ENCODE measurements at regions not wholly inside any gene's neighbourhood (a gene's known extent, or its start where the extent isn't known, plus 50 kb on each side); places are given as distances from the start of the nearest gene placed in this dataset.
"Not testable (repeated sequence)": the region's sequence is repeated elsewhere in the genome, so short reads cannot be mapped to it uniquely, and the experiment has no call there.

DNA sequence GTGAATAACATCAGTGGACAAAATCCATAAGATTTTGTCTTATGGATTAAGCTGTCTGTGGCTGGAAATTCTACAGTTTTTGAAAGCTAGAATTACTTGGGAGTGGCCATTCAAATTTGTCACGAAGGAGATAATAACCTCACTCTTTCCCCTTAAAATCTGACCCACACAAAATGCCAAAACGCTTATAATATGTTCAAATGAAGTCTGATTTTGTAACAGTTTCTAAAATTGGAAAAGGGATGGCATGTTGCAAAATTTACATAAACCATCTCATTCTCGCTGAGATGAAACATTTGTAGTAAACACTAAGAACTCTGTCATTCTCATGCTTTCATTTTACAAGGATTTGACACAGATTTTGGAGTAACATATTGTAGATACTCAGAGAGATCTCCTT lies 112.7 kb downstream of the GJA1 start:
- no peak for DNase-seq (ENCODE audit: low read depth in 2 of 2)

DNA sequence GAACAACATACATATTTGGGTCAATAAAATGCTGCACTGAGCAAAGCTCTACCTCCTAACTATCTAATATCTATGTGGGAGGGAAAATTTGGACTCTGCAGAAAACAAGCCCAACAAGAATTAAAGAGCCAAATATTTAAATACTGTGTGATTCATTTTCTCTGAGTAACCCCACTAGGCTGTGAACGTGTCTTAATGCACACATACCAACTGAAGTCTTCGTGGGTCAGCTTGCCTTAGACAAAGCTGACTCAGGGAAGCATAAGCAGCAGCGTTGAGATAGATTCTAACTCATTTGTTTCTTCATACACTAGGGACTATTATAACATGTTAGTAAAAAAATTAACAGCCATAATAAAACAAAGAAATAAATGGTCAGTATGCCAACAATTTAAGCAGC lies 114.3 kb downstream of the GJA1 start:
- peak; percentile 86 to 87 for DNase-seq (ENCODE audit: low read depth in 2 of 2)

DNA sequence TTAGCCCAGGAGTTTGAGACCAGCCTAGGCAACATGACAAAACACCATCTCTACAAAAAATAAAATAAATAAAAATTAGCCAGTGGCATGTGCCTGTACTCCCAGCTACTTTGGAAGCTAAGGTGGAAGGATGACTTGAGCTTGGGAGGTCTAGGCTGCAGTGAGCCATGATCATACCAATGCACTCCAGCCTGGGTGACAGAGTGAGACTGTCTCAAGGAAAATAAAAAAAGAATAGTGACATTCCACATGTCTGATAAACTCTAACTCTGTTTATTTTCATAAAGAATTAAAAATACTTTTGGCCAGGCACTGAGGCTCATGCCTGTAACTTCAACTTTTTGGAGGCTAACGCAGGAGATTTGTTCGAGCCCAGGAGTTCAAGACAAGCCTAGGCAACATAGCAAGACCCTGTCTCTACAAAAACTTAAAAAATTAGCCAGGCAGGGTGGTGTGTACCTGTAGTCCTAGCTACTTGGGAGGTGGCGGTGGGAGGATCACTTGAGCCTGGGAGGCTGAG lies 115.1 kb downstream of the GJA1 start:
- no peak for DNase-seq (ENCODE audit: low read depth in 2 of 2)

DNA sequence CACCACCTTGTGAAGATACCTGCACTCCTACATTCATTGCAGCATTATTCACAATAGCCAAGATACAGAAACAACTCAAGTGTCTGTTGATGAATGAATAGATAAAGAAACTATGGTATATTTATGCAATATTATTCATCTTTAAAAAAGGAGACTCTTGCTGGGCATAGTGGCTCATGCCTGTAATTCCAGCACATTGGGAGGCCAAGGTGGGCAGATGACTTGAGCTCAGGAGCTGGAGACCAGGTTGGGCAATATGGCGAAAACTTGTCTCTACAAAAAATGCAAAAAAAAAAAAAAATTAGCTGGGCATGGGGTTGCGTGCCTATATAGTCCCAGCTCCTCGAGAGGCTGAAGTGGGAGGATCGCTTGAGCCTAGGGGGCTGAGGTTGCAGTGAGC lies 119.8 kb downstream of the GJA1 start:
- no peak for DNase-seq (ENCODE audit: low read depth in 2 of 2)

DNA sequence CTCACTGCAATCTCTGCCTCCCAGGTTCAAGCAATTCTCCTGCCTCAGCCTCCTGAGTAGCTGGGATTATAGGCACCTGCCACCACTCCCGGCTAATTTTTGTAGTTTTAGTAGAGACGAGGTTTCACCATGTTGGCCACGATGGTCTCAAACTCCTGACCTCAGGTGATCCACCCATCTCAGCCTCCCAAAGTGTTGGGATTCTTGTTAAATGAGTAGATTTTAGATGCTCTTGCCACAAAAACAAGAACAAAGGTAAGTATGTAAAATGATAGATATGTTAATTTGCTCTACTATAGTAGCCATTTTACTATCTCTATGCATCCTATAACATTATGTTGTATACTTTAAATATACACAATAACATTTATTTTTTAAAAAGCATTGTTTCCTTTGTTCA lies 120.7 kb downstream of the GJA1 start:
- not testable (repeated sequence) for DNase-seq (ENCODE audit: low read depth in 2 of 2)

DNA sequence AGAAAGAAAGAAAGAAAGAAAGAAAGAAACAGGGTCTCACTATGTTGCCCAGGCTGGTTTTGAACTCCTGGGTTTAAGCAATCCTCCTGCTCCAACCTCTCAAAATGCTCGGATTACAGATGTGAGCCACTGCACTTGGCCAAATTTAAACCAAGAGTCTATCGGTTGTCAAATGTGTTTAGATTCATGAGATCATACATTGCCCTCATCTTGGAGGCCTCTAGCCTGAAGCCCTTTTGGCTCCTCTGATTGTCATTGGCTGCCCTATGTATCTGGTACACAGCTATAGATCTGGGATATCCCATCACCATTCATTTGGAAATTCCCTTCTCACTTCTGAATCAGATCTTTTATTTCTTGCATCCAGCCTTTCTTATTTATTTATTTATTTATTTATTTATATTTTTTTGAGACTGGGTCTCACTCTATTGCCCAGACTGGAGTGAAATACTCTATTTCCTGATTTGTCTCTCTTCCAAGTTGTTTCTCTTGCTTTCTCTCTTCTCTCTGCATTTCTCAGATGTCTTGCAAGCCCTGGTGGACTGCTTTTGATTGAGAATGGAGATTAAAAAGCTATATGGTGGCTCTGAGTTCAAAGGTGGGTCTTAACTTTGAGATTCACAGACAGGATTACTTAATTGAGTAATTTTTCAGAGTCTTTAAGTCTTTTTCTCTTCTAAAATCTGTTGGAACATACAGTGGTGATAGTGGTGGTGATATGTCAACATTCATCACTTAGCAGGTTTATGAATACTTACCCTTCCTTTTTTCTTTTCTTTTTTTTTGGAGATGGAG lies 121.9 kb downstream of the GJA1 start:
- DNase-seq (ENCODE audit: low read depth in 2 of 2): no peak

DNA sequence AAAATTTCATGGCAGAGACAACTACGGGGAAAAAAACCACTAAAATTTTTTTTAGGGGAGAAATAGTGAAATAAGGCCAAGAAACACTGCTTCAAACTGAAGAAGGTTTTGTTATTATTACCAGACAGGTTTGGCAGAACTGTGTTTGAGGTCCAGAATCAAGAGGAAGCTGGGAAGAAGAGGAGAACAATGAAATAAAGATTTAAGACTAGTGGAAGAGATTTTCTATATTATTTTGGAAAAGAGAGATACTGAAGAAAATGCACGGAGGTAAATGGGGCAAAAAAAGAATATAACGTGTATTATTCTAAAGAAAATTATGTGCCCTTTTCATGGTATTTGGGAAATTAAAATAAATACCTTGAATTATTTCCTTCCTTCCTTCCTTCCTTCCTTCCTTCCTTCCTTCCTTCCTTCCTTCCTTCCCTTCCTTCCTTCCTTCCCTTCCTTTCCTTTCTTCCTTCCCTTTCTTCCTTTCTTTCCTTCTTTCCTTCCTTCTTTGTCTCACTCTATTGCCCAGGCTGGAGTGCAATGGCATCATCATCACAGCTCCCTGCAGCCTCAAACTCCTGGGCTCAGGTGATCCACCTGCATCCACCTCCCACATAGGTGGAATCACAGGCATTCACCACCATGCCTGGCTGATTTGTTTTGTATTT lies 124.3 kb downstream of the GJA1 start:
- DNase-seq (ENCODE audit: low read depth in 2 of 2): no peak

DNA sequence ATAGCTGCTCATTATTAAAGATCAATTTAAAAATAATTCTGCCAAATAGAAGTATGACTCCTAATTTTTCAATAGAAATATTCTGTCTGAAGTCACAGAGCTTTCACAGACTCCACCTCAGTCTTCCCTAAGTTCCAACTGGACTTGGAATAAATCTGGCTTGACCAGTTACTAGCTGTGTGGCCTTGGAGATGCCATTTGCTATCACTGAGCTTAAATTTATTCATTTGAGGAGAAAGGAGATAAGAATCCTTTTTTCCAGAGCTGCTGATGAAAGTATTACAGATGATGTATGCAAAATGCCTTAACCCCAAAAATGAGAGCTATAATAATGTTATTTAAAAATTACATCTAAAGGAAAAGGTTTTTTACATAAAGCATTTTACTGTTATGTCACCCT lies 125.0 kb downstream of the GJA1 start:
- no peak for DNase-seq (ENCODE audit: low read depth in 2 of 2)

DNA sequence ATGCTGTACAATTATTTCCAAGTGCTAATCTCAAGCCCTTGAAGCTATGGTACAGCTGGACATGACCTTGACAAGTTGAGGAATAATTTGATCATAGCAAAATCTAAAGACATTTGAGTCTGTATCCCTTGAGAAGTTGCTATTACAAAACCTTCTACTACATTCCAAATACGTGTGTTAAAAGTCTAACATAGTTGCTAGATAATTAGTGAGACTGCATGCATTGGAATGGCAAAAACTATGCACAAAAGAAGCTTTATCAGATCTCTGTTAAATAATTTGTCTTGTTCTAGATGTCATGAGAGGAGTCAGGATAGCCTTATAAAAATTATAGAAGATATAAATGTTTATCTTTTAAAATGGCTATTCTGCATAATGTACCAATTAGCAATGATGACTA lies 127.8 kb downstream of the GJA1 start:
- DNase-seq (ENCODE audit: low read depth in 2 of 2): no peak

DNA sequence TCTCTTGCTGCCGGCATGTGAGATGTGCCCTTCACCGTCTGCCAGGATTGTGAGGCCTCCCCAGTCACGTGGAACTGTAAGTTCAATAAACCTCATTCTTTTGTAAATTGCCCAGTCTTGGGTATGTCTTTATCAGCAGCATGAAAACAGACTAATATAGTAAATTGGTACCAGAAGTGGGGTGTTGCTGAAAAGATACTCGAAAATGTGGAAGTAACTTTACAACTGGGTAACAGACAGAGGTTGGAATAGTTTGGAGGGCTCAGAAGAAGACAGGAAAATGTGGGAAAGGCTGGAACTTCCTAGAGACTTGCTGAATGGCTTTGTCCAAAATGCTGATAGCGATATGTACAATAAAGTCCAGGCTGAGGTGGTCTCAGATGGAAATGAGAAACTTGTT lies 129.1 kb downstream of the GJA1 start:
- not testable (repeated sequence) for DNase-seq (ENCODE audit: low read depth in 2 of 2)

DNA sequence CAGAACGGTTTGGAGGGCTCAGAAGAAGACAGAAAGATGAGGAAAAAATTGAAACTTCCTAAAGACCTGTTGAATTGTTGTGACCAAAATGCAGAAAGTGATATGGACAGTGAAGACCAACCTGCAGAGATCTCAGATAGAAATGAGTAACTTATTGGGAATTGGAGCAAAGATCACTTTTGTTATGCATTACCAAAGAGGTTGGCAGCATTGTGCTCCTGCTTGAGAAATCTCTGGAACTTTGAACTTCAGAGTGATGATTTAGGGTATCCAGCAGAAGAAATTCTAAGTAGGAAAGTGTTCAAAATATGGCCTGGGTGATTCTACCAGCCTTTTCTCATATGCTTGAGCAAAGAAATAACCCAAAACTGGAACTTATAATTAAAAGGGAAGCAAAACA lies 136.0 kb downstream of the GJA1 start:
- no peak for DNase-seq (ENCODE audit: low read depth in 2 of 2)

DNA sequence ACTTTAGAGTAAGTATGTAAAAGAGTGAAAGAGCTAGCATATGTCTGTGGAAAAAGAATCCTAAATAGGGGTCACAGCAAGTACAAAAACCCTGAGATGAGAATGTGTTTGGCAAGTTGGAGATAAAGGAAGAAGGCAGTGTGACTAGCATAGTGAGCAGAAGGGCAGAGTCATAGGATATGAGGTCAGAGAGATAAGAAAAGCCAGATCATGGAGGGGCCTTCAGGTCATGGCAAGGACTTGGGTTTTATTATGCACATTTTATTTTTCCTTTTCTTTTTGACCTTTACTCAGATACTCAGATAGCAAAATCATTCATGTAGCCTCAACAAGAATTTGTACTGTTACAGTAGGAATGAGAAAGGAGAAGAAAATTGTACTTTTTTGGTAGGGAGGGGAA lies 138.0 kb downstream of the GJA1 start:
- no peak for DNase-seq (ENCODE audit: low read depth in 2 of 2)

DNA sequence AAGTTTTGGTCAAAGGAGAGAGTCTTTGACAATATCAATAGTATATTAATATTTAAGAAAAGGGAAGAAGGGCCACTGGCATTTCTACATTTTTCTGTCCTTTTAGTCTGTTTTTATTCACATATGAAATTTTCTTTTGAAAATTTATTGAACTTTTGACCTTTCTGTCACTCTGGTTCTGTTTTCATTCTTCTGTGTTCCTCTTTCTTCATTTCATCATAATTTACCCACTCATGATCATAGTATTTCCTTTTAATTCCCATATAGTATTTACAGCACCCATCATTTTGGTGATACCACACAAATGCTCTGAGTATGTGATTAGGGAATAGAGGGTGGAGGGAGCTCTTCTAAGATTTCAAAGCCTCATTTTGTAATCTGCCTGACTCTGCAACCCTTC lies 142.8 kb downstream of the GJA1 start:
- DNase-seq (ENCODE audit: low read depth in 2 of 2): no peak

DNA sequence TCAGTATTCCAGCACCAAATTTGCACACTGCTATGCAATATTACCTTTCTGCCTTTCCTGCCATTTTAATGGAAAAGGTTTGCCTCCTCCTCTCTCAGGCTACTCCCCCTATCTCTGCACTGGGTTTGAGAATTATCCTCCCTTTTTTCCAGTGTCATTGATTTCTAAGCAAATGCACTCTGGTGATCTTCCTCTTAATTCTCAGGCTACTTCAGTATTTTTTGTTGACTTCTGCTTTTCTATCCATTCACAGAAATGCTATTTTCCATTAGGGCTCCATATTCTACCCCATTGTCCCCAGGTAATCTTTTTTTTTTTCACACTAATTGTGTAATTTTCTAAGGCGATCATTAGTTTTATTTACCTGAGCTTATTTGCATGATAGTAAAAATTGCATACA lies 144.0 kb downstream of the GJA1 start:
- no peak for DNase-seq (ENCODE audit: low read depth in 2 of 2)

DNA sequence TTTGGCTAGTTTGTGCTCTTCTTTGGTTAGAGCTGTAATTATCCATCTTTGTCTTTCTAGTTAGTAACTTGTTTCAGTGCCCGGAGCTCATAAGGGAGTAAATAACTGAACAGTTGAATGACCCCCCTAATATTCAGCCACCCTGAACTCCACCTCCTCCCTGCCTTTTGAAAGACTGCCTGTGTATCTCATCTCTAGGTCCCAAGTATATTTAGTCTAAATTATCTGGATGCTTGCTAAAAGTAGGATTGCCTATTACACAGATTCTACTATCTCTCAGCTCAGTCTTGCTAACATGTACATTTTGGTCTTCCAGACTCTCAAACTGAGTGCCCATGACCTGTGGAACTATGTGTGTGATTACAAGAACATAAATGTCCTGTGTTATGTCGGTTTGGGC lies 145.9 kb downstream of the GJA1 start:
- DNase-seq (ENCODE audit: low read depth in 2 of 2): no peak

DNA sequence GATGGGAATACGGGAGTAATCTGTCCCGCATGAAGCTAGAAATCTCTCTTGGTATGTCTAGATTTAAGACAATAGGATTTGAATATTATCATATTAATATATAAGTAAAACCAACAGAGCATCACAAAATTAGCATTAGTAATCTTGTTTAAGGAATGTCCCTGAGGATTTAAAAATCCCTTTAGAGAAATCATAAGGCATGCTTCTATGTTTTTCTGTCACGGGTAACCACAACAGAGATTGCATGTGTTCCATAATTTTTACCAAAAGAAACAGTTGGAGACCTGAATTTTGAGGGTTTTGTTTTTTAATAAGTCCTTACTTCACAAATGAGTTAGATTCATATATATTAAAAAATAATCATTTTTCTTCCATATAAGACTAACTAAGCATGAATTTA lies 146.8 kb downstream of the GJA1 start:
- DNase-seq (ENCODE audit: low read depth in 2 of 2): no peak

DNA sequence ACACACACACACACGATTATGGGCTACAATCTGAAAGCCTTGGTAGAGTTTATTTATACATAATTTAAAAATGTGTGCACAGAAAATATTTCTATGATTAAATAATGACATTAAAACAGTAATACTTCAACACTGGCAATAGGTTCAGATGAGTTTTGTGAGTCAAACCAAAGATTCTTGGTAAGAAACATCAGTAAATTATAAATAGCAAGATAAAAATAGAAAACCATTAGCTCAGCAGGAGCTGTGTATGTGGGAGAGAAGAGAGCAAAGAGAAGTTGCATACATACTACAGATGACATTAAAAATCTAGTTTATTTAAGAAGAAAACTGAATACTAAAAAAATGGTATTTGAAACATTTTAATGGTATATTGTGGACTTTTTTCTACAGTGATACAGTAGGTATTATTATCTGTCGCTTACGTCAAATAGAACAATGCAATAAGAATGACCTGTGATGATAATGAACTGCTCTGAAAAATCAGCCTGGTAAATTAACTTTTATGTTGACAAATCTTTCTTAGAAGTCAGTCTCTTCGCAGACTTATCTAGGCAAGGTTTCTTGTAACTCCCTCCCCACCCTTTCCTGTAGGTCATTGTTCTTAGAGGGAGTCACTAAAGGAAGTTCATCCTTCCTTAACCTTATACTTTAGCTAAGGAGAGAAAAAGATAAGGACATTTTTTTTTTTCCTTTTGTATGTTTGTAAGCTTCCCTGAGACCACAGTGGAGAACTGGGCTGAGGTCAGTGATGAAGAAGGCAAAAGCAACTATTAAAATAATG lies 149.3 kb downstream of the GJA1 start:
- DNase-seq (ENCODE audit: low read depth in 2 of 2): peak; percentile 33 to 41

DNA sequence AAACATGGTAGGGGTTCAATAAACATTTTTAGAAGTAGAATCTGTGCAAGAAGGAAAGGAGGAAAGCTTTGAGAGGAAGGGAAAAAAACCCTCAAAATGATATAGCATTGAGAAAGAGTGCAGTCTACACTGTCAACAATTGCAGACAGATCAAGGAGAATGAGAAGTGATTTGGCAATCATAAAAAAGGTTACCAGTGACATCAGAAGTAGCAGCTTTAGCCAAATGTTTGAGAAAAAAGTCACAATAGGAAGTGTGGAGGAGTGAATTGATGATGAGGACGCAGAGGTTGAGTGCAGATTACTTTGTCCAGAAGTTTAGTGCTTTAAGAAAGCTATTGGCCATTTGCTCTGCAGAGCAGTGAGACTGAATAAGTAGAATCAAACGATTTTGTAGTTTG lies 155.0 kb downstream of the GJA1 start:
- no peak for DNase-seq (ENCODE audit: low read depth in 2 of 2)

DNA sequence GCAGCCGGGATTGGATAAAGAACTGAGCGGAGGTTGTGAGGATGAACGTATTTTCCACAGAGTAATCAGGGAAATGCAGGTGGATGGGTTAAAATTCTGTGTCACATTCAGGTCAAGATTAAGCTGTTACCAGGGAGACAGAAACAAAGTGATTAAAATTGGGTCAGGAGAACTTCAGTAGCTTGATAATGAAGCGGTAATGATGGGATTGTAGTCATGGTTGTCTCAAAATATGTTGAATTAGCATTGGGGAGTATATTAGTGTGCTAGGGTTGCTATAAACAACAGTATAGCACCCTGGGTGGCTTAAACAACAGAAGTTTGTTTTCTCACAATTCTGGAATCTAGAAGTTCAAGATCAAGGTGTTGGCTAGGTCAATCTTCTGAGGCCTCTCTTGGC lies 155.5 kb downstream of the GJA1 start:
- no peak for DNase-seq (ENCODE audit: low read depth in 2 of 2)

DNA sequence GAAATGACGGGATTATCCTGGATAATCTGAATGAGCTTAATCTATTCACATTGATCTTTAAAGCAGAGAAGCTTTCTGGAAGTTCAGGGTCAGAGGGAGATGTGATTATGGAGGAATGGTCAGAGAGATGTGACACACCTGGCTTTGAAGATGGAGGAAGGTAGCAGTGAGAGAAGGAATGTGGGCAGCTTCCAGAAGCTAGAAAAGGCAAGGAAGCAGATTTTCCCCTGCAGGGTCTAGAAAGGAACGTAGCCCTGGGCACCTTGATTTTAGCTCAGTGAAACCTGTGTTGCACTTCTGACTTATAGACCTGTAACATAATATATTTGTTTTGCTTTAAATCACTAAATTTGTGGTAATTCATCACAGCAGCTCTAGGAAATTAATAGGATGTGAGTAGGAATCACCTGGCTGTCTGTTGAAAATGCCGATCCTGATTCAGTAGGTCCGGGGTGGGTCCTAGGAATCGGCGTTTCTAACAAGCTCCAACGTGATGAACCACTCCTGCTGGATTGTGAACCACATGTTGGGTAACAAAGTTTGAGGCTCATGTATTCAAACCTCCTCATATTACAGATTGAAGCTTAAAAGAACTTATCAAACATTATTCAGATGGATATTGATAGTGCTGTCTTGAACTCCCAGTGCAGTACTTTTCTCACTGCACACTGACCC lies 157.0 kb downstream of the GJA1 start:
- no peak for DNase-seq (ENCODE audit: low read depth in 2 of 2)

DNA sequence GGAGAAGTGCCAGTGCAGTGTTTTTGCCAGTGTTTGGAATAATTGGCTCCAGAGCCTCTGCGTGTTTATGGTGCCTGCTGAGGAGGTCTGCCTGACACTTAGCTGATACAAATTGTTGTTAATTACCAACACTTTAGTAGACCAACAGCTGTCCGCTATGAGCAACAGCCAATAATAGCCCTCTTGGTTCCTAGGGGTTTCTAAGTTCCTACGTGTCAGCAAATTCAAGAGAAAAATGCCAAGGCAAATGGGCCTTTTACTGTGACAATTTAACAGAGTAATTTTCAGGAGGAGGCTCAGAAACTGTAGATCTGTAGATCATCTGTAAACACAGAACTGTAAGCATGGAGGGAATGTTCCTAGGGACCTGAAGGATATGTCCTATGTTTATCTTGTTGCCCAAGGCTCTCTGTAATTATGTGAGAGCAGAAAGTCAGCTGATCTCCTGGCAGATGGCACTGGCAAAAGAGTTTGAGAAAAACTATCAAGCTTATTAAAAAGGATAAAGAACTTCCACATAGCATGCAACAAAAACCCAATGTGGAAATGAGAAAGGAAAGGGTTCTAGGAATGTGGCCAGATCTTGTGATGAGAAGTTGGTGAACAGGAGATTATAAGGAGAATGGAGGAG lies 157.7 kb downstream of the GJA1 start:
- no peak for DNase-seq (ENCODE audit: low read depth in 2 of 2)

DNA sequence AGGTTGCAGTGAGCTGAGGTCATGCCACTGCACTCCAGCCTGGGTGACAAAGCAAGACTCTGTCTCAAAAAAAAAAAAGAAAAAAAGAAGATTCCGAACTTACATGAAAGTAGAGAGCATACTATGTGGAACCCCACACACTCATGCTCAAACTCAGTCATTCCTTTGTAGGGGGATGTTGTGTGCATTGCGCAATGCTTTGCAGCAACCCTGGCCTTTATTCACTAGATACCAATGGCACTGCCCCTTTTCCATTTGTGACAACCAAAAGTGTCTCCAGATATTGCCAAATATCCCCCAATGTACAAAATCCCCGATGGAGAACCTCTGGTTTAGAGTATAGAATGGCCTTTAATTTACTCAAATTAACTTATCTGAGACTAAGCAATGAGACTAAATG lies 158.6 kb downstream of the GJA1 start:
- DNase-seq (ENCODE audit: low read depth in 2 of 2): no peak

Measured in fibroblast of skin of left biceps (primary cell).